D341Med (cell line): ENCODE measurements at regions not wholly inside any gene's neighbourhood (a gene's known extent, or its start where the extent isn't known, plus 50 kb on each side); places are given as distances from the start of the nearest gene placed in this dataset.
"Not testable (repeated sequence)": the region's sequence is repeated elsewhere in the genome, so short reads cannot be mapped to it uniquely, and the experiment has no call there.

ENCODE experiments used
- DNase-seq: peaks from one replicate; pipeline ENCODE4 v3.0.0; 2012; ENCODE audit warnings: low spot score

- DNase-seq, result no peak
Measured at GRCh38 chr5:28678899-28679298, 1640.5 kb upstream of the CDH9 start.

DNA sequence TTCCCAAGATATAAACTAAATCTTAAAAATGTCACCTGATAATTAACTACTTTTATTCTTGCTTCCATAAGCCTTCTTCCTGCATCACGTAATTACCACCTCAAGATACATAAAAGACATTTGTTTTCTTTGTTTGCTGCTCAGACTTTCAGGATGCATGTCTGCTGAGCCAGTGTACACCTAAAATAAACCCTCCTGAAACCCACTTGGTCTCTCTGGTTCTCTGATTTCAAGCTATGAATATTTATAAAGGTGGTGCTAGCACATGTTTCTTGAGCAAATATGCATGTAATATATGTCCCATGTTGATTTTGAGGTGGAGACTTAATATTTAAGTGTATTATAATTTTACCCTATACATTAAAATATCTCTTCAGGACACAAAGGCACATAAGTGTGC lies 1627.7 kb upstream of the CDH9 start:
- DNase-seq, result no peak

- no peak for DNase-seq
Measured at GRCh38 chr5:28648108-28648507, 1609.7 kb upstream of the CDH9 start.

- no peak for DNase-seq
Measured at GRCh38 chr5:28632607-28633006, 1594.2 kb upstream of the CDH9 start.

DNA sequence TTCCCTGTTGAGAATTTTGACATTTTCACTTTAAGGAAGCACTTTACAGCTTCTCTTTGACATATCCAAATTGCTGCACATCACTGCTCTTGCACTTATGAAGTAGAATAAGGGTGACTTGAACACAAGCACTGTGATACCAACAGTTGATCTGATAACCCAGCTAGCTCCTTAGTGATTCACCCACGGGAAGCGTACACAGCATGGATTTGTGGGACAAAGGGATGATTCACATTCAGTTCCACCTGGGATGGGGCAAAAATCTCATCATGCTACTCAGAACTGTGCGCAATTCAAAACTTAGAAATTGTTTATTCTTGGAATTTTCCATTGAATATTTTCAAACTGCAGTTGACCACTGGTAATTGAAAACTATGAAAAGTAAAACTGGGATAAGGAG lies 1565.5 kb upstream of the CDH9 start:
- no peak for DNase-seq

DNA sequence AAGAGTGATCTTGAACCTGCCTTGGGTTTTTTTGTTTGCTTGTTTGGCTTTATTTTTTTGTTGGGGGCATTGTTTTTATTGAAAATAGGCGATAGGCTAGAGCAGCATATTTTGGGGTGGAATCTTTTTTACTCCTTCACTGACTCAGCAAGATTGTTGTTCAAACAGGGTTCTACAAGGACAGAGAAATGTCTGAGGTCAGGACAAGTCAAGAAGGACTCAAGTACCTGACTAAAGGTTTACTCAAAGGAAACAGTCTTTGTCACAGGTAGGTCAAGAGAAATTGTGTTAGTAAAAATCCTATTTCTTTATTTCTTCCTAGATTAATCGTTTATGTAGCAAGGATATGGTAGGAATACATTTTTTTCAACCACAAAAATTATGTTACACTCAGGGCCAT lies 1564.0 kb upstream of the CDH9 start:
- no peak for DNase-seq

DNA sequence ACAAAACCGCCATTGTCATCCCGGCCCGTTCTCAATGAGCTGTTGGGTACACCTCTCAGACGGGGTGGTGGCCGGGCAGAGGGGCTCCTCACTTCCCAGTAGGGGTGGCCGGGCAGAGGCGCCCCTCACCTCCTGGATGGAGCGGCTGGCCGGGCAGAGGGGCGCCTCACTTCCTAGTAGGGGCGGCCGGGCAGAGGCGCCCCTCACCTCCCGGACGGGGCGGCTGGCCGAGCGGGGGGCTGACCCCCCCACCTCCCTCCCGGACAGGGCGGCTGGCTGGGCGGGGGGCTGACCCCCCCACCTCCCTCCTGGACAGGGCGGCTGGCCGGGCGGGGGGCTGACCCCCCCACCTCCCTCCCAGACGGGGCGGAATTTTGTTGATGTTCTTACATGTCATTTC lies 1558.3 kb upstream of the CDH9 start:
- DNase-seq, result not testable (repeated sequence)

- DNase-seq, result no peak
Measured at GRCh38 chr5:28580616-28581015, 1542.2 kb upstream of the CDH9 start.

DNA sequence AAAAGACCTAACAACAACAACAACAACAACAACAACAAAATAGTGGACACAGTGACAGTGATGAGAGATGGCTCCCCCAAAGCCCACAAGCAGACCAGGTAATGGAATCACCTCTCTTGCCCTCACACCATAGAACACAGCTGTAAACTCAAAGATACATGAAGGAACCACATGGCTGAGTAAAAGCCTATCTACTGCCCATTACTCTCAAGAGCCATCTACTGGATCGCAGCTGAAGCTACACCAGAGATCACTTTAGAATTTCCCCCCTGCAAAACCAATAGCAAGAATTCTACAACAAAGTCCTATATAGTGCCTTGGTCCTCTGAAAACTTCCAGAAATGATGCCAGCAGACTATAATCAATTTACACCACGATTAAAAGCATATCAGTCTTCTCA lies 1537.6 kb upstream of the CDH9 start:
- peak; percentile 21 for DNase-seq

DNA sequence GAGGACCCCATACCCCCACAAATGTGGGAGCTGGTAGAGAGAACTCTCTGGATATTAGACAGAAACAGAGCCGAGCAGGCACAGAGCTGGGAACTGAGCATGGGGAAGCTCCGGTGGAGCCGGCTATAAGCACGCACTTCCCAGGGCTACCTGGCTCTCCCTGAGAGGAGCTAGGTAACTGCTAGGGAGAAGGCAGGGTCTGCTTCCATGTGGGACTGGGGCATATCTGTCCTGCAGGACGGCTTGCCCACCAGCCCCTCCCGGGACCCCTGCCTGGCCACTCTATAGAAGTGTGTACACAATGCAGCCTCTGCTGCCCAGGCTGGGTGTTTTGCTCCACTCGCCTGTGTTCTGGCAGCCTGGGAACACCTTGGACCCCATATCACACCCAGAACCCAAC lies 1537.0 kb upstream of the CDH9 start:
- DNase-seq, result no peak

GRCh38 chr5:28574606-28575005 lies 1536.2 kb upstream of the CDH9 start:
- DNase-seq, result no peak

- DNase-seq, result no peak
Measured at GRCh38 chr5:28567048-28567447, 1528.7 kb upstream of the CDH9 start.

GRCh38 chr5:28561522-28561921 lies 1523.1 kb upstream of the CDH9 start:
- no peak for DNase-seq

DNA sequence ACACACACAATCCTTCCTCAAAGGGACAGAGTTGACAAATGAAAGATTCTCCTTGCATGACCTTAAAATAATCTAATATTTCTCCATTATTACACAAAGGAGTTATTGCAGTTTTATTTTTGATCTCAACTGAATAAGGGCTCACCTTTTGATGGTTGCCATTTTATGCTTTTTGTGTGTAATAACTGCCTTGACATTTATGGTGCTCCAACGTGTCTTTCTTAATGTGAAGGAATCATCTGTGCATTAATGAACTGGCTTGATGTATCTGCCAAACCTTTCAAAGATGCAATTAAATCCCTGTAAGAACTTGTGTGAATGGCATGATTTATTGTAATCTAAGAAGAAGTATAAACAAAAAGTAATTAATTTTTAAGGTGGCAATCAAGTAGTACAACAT lies 1519.8 kb upstream of the CDH9 start:
- no peak for DNase-seq

DNA sequence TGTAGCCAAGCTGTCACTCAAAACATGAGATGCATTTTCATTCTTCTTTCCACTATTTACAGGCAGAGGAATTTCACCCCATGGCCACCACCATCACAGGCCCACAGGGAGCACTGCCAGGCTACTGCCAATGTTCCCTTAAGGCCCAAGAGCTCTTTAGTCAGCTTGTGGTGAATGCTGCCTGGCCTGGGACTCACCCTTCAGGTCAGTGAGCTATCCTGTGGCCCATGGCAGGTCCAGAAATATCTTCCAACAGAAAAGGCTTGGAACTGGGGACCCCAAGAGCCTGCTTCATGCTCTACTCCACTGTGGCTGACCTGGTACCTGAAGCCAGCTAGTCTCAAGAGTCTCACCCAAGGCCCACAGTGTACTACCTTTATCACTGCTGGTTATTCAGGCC lies 1518.7 kb upstream of the CDH9 start:
- DNase-seq, result no peak

GRCh38 chr5:28549588-28549987 lies 1511.2 kb upstream of the CDH9 start:
- no peak for DNase-seq

DNA sequence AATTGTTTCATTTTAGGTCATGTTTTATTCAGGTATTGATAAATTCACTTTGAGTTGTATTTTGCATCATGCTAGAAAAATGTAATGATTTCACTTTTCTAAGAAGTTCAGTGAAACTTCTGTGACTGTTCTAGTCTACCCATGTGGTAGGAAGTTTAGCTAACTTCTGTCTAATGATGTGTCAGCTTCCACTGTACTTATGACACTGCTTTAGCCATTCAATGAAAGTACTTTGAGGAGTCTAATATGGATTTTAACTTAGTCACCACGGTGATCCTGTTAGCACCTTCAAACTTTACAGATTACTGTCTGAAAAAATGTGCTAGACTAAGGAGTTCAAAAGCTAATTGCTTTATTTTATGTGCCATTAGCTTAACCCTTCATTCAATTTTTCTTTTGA lies 1510.5 kb upstream of the CDH9 start:
- no peak for DNase-seq

DNA sequence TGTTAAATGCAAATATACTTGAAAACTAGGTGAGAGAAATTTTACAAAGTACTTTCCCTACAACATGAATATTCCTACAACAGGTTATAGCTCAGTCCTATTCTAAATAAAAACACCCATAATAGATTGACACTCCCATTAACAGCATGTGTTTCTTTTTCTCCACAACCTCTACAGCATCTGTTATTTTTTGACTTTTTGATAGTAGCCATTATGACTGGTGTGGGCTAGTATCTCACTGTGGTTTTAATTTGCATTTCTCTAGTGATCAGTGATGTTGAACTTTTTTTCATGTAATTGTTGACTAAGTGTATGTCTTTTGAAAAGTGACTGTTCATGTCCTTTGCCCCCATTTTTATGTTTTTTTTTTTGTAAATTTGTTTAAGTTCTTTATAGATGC lies 1506.1 kb upstream of the CDH9 start:
- DNase-seq, result no peak

- DNase-seq, result no peak
Measured at GRCh38 chr5:28543473-28544098, 1505.2 kb upstream of the CDH9 start.

DNA sequence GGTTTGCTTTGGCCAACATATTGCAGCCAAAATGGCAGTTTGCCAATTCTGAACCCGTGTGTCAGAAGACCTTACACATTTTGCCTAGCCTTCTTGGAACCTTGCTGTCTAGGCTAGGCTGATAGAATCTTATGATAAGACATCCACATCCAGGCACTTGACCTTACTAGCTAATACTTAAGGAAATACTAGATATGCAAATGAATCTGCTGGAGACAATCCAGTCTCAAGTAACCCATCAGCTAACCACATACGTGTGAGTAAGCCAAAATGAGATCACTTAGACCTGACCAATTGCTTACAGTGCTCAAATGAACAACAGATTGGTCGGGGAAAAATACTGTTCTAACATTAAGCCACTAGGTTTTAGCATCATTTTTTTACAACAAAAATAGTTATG lies 1504.6 kb upstream of the CDH9 start:
- DNase-seq, result no peak

GRCh38 chr5:28523888-28524635 lies 1485.7 kb upstream of the CDH9 start:
- DNase-seq, result no peak

- no peak for DNase-seq
Measured at GRCh38 chr5:28523416-28523815, 1485.0 kb upstream of the CDH9 start.

- DNase-seq, result no peak
Measured at GRCh38 chr5:28517691-28518090, 1479.3 kb upstream of the CDH9 start.

DNA sequence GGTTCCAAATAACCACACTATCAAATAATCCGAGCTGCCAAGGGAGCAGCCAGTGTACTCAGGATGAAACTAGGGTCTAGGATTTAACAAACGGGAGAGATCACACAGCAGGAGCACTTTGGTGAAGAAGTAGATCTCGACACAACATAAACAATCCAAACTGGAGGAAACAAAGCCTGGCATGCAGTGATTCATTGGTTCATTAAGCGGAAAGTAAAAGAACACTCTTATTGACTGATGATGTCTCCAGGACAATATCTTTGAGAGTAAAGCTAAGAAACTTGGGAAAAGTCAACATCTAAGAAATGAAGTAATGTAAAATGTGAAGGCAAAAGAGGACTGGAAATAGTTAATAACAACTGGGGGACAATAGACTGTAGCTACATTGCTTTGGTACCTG lies 1478.3 kb upstream of the CDH9 start:
- no peak for DNase-seq
